ENCODE measurements at regions not wholly inside any gene's neighbourhood (a gene's known extent, or its start where the extent isn't known, plus 50 kb on each side); places are given as distances from the start of the nearest gene placed in this dataset.

GRCh38 chr15:38684440-38685010, 119.9 kb upstream of the RASGRP1 start:
- TF ChIP-seq CTCF (IDR thresholded peaks at IDR 0.05; ENCODE audit: low read depth, low read length) (no peak), EZH2phosphoT487 (IDR thresholded peaks at IDR 0.05; ENCODE audit: low read depth) (no peak)

All from OCI-LY3 (cell line).